ENCODE measurements at regions not wholly inside any gene's neighbourhood (a gene's known extent, or its start where the extent isn't known, plus 50 kb on each side); places are given as distances from the start of the nearest gene placed in this dataset.

- DNase-seq (ENCODE audit: low spot score) (no peak), ATAC-seq (ENCODE audit: insufficient number of reproducible peaks, low FRiP score, low read depth) (no peak)
- peaks cover 3 to 13% of the 10 kb centered on the region in 2 donors for H3K4me1 ChIP-seq (ENCODE audit: control insufficient read depth in 1 of 2, low read depth in 2 of 2)
- no peaks in the 10 kb centered on the region for H3K9me3 ChIP-seq
- H3K36me3 ChIP-seq = no peaks in the 10 kb centered on the region
- no peaks in the 10 kb centered on the region for H3K27me3 ChIP-seq (replicated peaks; ENCODE audit: insufficient read depth)
- TF ChIP-seq CTCF (IDR thresholded peaks at IDR 0.05) = no peak
- H3K27ac ChIP-seq = no peak overlapping the region
- no peak overlapping the region for H3K4me3 ChIP-seq
Measured at GRCh38 chr2:183666031-183666430, 541.8 kb downstream of the NUP35 start.

DNA sequence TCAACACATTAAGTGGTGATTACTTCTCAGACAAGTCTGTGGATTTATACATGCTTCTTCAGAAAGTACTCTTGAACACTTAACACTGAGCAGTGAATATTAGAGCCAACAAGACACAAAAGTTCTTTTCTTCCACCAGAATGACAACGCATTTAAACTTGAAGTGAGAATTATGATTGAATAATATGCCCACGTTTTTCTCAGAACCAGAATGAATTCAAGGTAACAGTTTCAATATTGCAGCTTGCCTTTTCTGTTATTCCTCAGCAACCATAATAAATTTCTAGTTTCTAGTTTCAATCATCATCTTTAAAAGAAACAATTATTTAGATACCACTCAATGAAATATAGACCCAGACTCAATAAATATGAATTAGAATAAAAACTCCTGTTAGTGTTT lies 547.0 kb downstream of the NUP35 start:
- no peaks in the 10 kb centered on the region for H3K27me3 ChIP-seq (replicated peaks; ENCODE audit: insufficient read depth)
- H3K4me1 ChIP-seq (ENCODE audit: control insufficient read depth in 1 of 2, low read depth in 2 of 2) = peaks cover under 1 to 7% of the 10 kb centered on the region in 2 donors
- no peaks in the 10 kb centered on the region for H3K36me3 ChIP-seq
- no peak for TF ChIP-seq CTCF (IDR thresholded peaks at IDR 0.05)
- DNase-seq (ENCODE audit: low spot score) = no peak
- no peak overlapping the region for H3K27ac ChIP-seq
- H3K4me3 ChIP-seq = no peak overlapping the region
- ATAC-seq (ENCODE audit: insufficient number of reproducible peaks, low FRiP score, low read depth) = no peak
- no peaks in the 10 kb centered on the region for H3K9me3 ChIP-seq

DNA sequence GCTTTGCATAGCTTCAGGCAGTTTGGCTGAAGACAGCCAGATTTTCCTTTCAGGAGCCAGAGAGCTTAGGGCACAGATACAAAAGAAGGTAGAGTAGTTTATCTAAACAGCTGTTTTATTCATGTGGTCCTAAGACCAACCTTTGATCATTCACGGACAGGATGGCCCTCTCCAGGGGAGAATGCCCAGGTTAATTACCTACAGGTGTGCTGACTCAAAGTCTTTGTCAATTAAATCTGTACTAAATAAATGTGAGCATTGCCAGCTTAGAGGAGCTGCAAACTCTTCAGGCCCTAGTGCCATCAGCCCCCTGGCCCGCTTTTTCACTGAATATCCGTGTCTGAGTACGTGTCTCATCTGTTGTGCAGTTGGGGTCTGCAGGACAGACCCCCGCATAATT lies 554.7 kb downstream of the NUP35 start:
- TF ChIP-seq CTCF (IDR thresholded peaks at IDR 0.05) = no peak
- Histone ChIP-seq H3K36me3 (no peaks in the 10 kb centered on the region), H3K27me3 (replicated peaks; ENCODE audit: insufficient read depth) (no peaks in the 10 kb centered on the region), H3K4me1 (ENCODE audit: control insufficient read depth in 1 of 2, low read depth in 2 of 2) (no peaks in the 10 kb centered on the region), H3K27ac (no peak overlapping the region), H3K4me3 (no peak overlapping the region), H3K9me3 (no peaks in the 10 kb centered on the region)
- DNase-seq (ENCODE audit: low spot score) (no peak), ATAC-seq (ENCODE audit: insufficient number of reproducible peaks, low FRiP score, low read depth) (no peak)

DNA sequence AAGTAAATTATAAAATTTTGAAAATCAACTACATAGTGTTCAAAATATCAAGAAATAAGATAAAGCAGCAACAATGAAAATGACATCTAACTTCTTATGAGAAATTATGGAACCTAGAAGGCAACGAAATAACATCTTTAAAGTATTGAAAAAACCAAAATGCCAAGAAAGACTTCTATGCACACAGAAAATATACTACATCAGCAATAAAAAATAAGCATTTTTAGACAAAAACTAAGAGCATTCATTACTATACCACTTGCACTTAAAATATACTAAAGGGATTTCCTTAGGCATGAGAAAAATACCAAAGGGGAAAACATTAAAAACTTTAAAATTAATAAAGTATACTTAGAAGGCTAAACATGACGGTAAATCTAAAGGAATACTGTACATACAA lies 556.3 kb downstream of the NUP35 start:
- Histone ChIP-seq H3K27ac (no peak overlapping the region), H3K9me3 (no peaks in the 10 kb centered on the region), H3K4me1 (ENCODE audit: control insufficient read depth in 1 of 2, low read depth in 2 of 2) (no peaks in the 10 kb centered on the region), H3K36me3 (no peaks in the 10 kb centered on the region), H3K27me3 (replicated peaks; ENCODE audit: insufficient read depth) (no peaks in the 10 kb centered on the region), H3K4me3 (no peak overlapping the region)
- TF ChIP-seq CTCF (IDR thresholded peaks at IDR 0.05) = no peak
- ATAC-seq (ENCODE audit: insufficient number of reproducible peaks, low FRiP score, low read depth) (no peak), DNase-seq (ENCODE audit: low spot score) (no peak)

GRCh38 chr2:183684686-183685085 lies 560.4 kb downstream of the NUP35 start:
- TF ChIP-seq CTCF (IDR thresholded peaks at IDR 0.05) = no peak
- Histone ChIP-seq H3K4me1 (ENCODE audit: control insufficient read depth in 1 of 2, low read depth in 2 of 2) (no peaks in the 10 kb centered on the region), H3K36me3 (no peaks in the 10 kb centered on the region), H3K27ac (no peak overlapping the region), H3K27me3 (replicated peaks; ENCODE audit: insufficient read depth) (no peaks in the 10 kb centered on the region), H3K4me3 (no peak overlapping the region), H3K9me3 (no peaks in the 10 kb centered on the region)
- ATAC-seq (ENCODE audit: insufficient number of reproducible peaks, low FRiP score, low read depth) (no peak), DNase-seq (ENCODE audit: low spot score) (no peak)
